Right lobe of liver (tissue), 4 donors: ENCODE measurements at regions not wholly inside any gene's neighbourhood (a gene's known extent, or its start where the extent isn't known, plus 50 kb on each side); places are given as distances from the start of the nearest gene placed in this dataset.

Experiments
- POLR2A ChIP-seq: fragments of 450-650 bp; IDR thresholded peaks from one replicate; pipeline ENCODE4 v1.6.1; 2017; ENCODE audit warnings: antibody characterized with exemption, mild to moderate bottlenecking
- TF ChIP-seq, protein P1 (sequence below), 4 donors: fragments of 200-600 bp in 3 of 4; fragments of 450-650 bp in 1 of 4; IDR thresholded peaks; one replicate each; pipeline versions ENCODE4 v1.5.1 to v1.8.0; 2016 to 2022; ENCODE audit warnings: antibody characterized with exemption in 4 of 4, mild to moderate bottlenecking in 2 of 4
- donor health status: DM: no; HTN: no; CAD: no.
- donor health status: DM: no; HTN: no; CAD: no.
- donor health status: DM: no; HTN: yes; CAD: no.

DNA sequence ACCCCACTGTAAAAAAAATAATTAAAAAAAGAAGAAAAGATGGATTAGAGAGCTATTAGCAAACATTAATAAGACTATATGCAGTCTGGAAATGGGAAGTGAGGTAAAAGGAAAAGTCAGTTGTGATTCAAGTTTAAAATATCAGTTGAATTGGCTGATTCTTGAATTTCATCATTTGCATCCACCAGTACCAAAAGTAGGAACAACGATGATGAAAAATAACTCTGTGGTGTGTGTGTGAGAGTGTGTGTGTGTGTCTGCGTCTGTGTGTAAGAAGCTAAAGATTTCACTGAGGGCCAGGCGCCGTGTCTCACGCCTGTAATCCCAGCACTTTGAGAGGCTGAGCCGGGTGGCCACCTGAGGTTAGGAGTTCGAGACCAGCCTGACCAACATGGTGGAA lies 56.0 kb upstream of the SLC4A7 start:
- TF ChIP-seq, protein P1, sequence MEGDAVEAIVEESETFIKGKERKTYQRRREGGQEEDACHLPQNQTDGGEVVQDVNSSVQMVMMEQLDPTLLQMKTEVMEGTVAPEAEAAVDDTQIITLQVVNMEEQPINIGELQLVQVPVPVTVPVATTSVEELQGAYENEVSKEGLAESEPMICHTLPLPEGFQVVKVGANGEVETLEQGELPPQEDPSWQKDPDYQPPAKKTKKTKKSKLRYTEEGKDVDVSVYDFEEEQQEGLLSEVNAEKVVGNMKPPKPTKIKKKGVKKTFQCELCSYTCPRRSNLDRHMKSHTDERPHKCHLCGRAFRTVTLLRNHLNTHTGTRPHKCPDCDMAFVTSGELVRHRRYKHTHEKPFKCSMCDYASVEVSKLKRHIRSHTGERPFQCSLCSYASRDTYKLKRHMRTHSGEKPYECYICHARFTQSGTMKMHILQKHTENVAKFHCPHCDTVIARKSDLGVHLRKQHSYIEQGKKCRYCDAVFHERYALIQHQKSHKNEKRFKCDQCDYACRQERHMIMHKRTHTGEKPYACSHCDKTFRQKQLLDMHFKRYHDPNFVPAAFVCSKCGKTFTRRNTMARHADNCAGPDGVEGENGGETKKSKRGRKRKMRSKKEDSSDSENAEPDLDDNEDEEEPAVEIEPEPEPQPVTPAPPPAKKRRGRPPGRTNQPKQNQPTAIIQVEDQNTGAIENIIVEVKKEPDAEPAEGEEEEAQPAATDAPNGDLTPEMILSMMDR (IDR thresholded peaks at IDR 0.05), result no peak
- TF ChIP-seq POLR2A, result no peak
